Stimulated activated CD8-positive, alpha-beta memory T cell treated with anti-CD3 and anti-CD28 coated beads, Interleukin-4, amount 100 ng/mL, for 24 hours (primary cell): ENCODE measurements at regions not wholly inside any gene's neighbourhood (a gene's known extent, or its start where the extent isn't known, plus 50 kb on each side); places are given as distances from the start of the nearest gene placed in this dataset.
"Not testable (repeated sequence)": the region's sequence is repeated elsewhere in the genome, so short reads cannot be mapped to it uniquely, and the experiment has no call there.

Experiments used
- DNase-seq: peaks from one replicate; pipeline ENCODE4 v3.0.0-alpha.2; 2020; ENCODE audit warnings: low read depth

DNA sequence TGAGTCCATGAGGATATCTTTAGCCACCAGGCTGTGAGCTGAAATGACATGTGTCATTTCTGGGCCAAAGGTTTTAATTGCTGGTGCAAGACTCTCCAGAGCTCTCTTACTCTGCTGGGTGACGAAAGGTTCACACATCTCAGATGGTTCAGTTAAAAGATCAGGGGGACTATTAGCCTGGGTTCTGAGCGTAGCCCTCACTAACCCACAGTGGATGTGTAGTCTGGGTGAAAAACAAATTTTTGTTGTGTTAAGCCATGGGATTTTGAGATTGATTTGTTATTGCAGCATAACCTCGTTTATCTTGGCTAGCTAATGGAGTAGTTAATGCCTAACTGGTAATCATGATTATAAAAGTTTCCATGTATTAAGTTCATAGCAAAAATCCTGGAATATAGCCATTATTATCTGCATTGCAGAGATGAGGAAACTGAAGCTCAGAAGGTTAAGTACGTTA is 251.5 kb downstream of the RMST start:
- no peak for DNase-seq

- DNase-seq, result no peak
These were observed 253.8 kb downstream of the RMST start for GRCh38 chr12:97716356-97716755.

DNA sequence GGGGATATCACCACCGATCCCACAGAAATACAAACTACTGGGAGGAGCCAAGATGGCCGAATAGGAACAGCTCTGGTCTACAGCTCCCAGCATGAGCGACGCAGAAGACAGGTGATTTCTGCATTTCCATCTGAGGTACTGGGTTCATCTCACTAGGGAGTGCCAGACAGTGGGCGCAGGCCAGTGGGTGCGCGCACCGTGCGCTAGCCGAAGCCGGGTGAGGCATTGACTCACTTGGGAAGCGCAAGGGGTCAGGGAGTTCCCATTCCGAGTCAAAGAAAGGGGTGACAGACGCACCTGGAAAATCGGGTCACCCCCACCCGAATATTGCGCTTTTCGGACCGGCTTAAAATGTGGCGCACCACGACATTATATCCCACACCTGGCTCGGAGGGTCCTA is 261.2 kb downstream of the RMST start:
- DNase-seq, result not testable (repeated sequence)

DNA sequence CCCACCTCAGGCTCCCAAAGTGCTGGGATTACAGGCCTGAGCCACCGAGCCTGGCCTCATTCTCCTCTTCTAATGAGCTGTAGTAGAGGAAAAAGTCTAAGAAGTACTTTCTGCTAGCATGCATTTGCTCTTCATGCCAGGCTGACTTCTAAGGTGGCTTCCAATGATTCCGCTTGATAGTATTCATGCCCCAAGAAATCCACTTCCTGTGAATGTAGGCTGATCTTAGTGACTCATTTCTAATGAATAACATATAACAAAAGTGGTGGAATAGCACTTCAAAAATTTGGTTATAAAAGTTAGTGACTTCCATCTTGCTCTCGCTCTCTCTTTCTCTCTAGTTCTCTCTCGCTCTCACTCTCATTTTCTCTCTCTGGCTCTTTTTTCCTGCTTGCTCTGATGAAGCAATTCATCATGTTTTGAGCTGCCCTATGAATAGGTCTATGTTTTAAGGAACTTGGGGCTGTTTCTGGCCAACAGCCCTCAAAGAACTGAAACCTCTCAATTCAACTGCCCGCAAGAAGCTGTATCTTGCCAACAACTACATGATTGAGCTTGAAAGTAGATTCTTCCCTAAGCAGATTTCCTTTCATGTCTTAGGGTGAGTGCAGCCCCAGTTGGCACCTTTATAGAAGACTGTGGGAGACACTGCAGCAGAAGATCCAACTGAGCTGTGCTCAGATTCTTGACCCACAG is 282.9 kb downstream of the RMST start:
- DNase-seq, result no peak

- no peak for DNase-seq
These were observed 285.7 kb downstream of the RMST start for GRCh38 chr12:97748298-97748697.

- DNase-seq, result no peak
These were observed 289.1 kb downstream of the RMST start for GRCh38 chr12:97751704-97752103.

GRCh38 chr12:97752129-97752528 is 289.5 kb downstream of the RMST start:
- no peak for DNase-seq

- DNase-seq, result no peak
These were observed 290.7 kb downstream of the RMST start for GRCh38 chr12:97753332-97753731.

GRCh38 chr12:97754306-97754705 is 291.7 kb downstream of the RMST start:
- no peak for DNase-seq

DNA sequence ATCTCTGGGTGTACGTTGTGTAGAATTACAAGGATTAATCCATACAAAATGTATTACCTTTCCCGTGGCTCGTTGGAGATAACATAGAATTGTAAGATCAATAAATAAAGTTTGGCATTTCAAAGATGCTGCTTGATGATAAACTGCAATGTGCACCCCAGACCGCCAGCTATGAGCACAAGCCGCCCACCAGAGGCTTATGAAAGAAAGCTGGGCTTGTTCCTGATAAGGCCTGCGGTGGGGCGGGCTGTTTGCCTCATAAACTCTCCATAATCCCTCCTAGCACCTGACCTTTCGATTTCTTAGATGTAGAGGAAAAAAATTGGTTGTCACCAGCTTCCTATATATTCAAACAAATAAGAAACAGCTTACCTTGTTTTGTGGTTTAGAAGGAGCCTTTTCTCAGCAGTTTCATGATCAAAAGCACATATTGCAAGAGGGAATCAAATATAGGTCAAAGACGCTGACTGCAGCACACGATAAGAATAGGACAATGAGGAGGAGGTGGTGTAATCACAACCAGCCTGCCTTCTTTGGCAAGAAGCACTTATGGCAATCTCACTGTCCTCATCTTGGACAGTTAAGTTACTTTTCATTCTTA is 293.6 kb downstream of the RMST start:
- DNase-seq, result no peak

GRCh38 chr12:97756741-97757140 is 294.1 kb downstream of the RMST start:
- DNase-seq, result no peak

GRCh38 chr12:97757481-97758193 is 295.0 kb downstream of the RMST start:
- no peak for DNase-seq

DNA sequence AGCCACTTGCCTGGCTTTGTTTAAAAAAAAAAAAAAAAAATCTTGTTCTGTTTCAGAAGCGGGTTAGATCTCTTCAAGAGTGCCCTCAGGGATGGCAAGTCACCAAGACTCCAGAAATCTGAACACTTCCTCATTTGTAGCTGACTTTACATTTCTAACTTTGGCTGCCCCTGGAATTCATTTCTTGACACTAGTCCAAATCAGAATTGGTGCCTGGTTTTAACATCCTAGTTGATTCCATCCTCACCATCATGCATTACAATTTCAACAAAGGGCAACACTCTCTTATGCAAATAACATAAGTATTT is 295.5 kb downstream of the RMST start:
- DNase-seq, result no peak

GRCh38 chr12:97758586-97758985 is 296.0 kb downstream of the RMST start:
- DNase-seq, result no peak

DNA sequence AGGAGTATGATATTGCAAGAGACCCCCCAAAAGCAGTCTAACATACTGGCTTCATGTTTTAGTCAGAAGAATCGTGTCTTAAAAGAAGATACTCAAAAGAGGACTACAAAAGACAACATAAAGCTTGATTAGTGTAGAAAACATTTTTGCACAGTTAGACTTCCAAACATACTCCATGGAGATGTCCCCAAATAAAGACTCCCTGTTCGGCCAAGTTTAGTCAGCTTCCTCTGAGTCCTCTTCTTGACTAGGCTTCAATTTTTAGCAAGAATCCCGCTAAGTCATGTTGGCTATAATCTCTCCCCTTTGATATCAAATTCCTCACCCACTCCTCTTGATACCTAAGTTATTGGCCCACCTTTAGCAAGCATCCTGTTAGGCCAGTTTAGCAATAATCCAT is 298.0 kb downstream of the RMST start:
- DNase-seq, result no peak

DNA sequence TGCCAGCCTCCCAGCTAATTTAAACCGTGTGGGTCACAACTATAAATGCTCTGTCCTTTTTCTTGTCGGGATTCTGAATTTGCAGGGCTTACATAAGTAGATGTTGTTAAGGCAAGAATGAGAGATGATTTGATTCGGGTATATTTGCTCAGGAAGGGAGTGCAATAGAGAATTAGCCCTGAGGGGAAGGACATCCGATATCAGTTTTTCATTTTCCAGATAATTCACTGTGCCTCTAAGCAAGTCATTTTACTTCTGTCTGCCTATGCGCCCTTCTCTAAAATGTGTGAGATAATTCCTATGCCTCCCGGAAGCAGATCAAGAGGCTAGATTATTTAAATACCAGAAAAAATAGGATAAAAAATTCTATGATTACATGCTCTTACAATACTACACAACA is 300.5 kb downstream of the RMST start:
- no peak for DNase-seq

- no peak for DNase-seq
These were observed 302.1 kb downstream of the RMST start for GRCh38 chr12:97764700-97765099.

DNA sequence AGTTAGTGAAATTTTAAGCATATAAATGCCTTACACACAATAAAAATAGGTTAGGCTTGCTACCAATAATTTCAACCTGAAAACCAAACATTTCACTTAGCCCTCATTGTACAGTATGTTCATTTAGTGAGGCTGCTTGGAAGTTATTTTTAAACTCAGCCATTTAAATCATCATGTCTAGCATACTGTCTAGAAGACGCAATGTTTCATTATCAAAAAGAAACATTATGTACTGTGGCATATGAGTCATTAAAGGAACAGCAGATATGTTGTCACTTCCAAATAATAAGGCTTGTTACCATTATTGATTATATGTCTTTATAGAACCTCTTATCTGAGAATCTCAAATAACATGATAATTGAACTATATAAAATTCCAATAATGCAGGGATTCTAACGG is 304.7 kb downstream of the RMST start:
- DNase-seq, result no peak

DNA sequence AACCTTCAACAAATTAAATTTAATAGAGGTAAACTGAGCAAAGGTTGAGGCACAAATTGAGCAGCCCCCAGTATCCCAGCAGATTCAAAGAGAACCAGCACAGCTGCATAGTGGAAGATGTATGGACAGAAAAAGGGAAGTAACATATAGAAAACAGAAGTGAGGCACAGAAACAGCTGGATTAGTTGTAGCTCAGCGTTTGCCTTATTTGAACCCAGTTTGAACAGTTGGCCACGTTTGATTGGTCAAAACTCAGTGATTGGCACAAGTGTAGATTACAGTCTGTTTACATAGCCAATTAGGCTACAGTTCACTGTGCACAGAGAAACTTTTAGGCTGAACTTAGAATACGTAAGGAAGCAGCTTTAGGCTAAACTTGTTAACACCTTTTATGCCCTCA is 315.5 kb downstream of the RMST start:
- no peak for DNase-seq

GRCh38 chr12:97781342-97781741 is 318.7 kb downstream of the RMST start:
- no peak for DNase-seq

- DNase-seq, result no peak
These were observed 322.3 kb downstream of the RMST start for GRCh38 chr12:97784904-97785303.

DNA sequence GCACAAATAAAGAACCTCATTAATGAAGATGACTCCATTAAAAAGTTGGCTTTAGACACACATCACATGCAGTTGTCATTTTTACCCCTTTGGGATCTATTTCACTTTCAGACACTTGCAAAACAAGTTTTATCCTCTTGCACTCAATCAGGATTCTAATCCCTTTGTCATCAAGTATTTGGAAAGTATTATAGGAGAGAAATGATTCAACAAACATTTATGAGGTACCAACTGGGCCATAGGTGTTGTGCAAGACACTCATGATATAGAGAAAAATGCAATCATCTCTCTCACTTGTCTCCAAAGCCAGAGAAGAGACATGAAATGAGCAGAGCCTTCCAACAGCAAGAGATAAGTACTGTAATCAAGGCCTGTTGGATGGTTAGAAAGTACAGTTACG is 327.7 kb downstream of the RMST start:
- no peak for DNase-seq

- DNase-seq, result no peak
These were observed 334.9 kb downstream of the RMST start for GRCh38 chr12:97797473-97797872.

GRCh38 chr12:97800561-97800960 is 338.0 kb downstream of the RMST start:
- DNase-seq, result no peak
